WTC11 (cell line): ENCODE measurements at regions not wholly inside any gene's neighbourhood (a gene's known extent, or its start where the extent isn't known, plus 50 kb on each side); places are given as distances from the start of the nearest gene placed in this dataset.

Experiments used
- ATAC-seq: fragments of 200-7000 bp; cut with Tn5 transposase; 2 replicates; pipeline ENCODE4 v1.10.0; 2021; ENCODE audit warnings: mild to moderate bottlenecking, moderate library complexity
- CTCF ChIA-PET: fragments of 300-600 bp; sonication (Branson Sonifier 250); formaldehyde crosslinking; loops from one replicate; lab custom pipeline; 2021; ENCODE audit warnings: antibody characterized with exemption; lab: Charles Lee
- POLR2A ChIA-PET: fragments of 350-600 bp; sonication (Branson Sonifier 250); formaldehyde crosslinking; loops from one replicate; lab custom pipeline; 2021; ENCODE audit warnings: antibody characterized with exemption; lab: Charles Lee
- DNase-seq: peaks from one replicate; pipeline ENCODE4 v3.0.0; 2021; ENCODE audit warnings: low spot score
- H3K27ac Mint-ChIP-seq: 2 replicates; pipeline ENCODE4 v1.8.0; 2021; ENCODE audit warnings: mixed read lengths
- H3K27me3 Mint-ChIP-seq: 2 replicates; pipeline ENCODE4 v1.8.0; 2021; ENCODE audit warnings: low read depth, mild to moderate bottlenecking, moderate library complexity, mixed read lengths
- H3K36me3 Mint-ChIP-seq: 2 replicates; pipeline ENCODE4 v1.8.0; 2021; ENCODE audit warnings: mixed read lengths
- H3K4me1 Mint-ChIP-seq: 2 replicates; pipeline ENCODE4 v1.8.0; 2022; ENCODE audit warnings: mixed read lengths
- H3K4me3 Mint-ChIP-seq: 2 replicates; pipeline ENCODE4 v1.8.0; 2021; ENCODE audit warnings: mild to moderate bottlenecking, moderate library complexity, mixed read lengths
- H3K9me3 Mint-ChIP-seq: 2 replicates; pipeline ENCODE4 v1.8.0; 2021; ENCODE audit warnings: mixed read lengths
- CREB1 ChIP-seq: sonication (generic); formaldehyde crosslinking; IDR thresholded peaks from 2 replicates; pipeline ENCODE4 v1.8.0; 2023; ENCODE audit warnings: mild to moderate bottlenecking, missing genetic modification reagents
- NFATC4 ChIP-seq: fragments of 250-450 bp; sonication (Bioruptor Pico); IDR thresholded peaks from 2 replicates; pipeline ENCODE4 v1.9.0; 2021; ENCODE audit warnings: mild to moderate bottlenecking
- NFYB ChIP-seq: sonication (generic); formaldehyde crosslinking; conservative IDR thresholded peaks from 2 replicates; pipeline ENCODE4 v1.8.0; 2022; ENCODE audit warnings: low read depth, missing genetic modification reagents
- SOX15 ChIP-seq: fragments of 250-450 bp; sonication (Bioruptor Pico); IDR thresholded peaks from 2 replicates; pipeline ENCODE4 v1.9.0; 2021; ENCODE audit warnings: mild to moderate bottlenecking
- SP1 ChIP-seq: sonication (generic); formaldehyde crosslinking; conservative IDR thresholded peaks from 2 replicates; pipeline ENCODE4 v1.8.1; 2022; ENCODE audit warnings: missing genetic modification reagents
- TCF7 ChIP-seq: sonication (generic); formaldehyde crosslinking; IDR thresholded peaks from 2 replicates; pipeline ENCODE4 v1.8.0; 2022; ENCODE audit warnings: mild to moderate bottlenecking, low read depth, missing genetic modification reagents, moderate library complexity
- ZNF232 ChIP-seq: sonication (generic); formaldehyde crosslinking; IDR thresholded peaks from 2 replicates; pipeline ENCODE4 v1.8.0; 2022; ENCODE audit warnings: mild to moderate bottlenecking, missing genetic modification reagents
- ZNF263 ChIP-seq: sonication (generic); formaldehyde crosslinking; IDR thresholded peaks from 2 replicates; pipeline ENCODE4 v1.8.1; 2022; ENCODE audit warnings: low read depth, mild to moderate bottlenecking, moderate library complexity, missing genetic modification reagents
- ZNF671 ChIP-seq: fragments of 250-450 bp; sonication (Bioruptor Pico); IDR thresholded peaks from 2 replicates; pipeline ENCODE4 v1.8.0; 2021; ENCODE audit warnings: mild to moderate bottlenecking
- TF ChIP-seq, protein P1 (sequence below): sonication (generic); formaldehyde crosslinking; conservative IDR thresholded peaks from 2 replicates; pipeline ENCODE4 v1.8.1; 2023; ENCODE audit warnings: mild to moderate bottlenecking, low read depth, missing genetic modification reagents, moderate library complexity
- TF ChIP-seq, protein P2 (sequence below): sonication (generic); formaldehyde crosslinking; IDR thresholded peaks from 2 replicates; pipeline ENCODE4 v1.8.1; 2023; ENCODE audit warnings: mild to moderate bottlenecking, missing genetic modification reagents, borderline replicate concordance
- TF ChIP-seq, protein P3 (sequence below): fragments of 250-450 bp; sonication (Bioruptor Pico); IDR thresholded peaks from 2 replicates; pipeline ENCODE4 v1.9.0; 2021; ENCODE audit warnings: mild to moderate bottlenecking
- TF ChIP-seq, protein P4 (sequence below): sonication (generic); formaldehyde crosslinking; IDR thresholded peaks from 2 replicates; pipeline ENCODE4 v1.8.1; 2022; ENCODE audit warnings: low read depth, missing genetic modification reagents, borderline replicate concordance
- TF ChIP-seq, protein P5 (sequence below): fragments of 250-450 bp; sonication (Bioruptor Pico); IDR thresholded peaks from 2 replicates; pipeline ENCODE4 v1.9.0; 2021; ENCODE audit warnings: mild to moderate bottlenecking
- TF ChIP-seq, protein P6 (sequence below): fragments of 250-450 bp; sonication (Bioruptor Pico); IDR thresholded peaks from 2 replicates; pipeline ENCODE4 v1.8.0; 2021; ENCODE audit warnings: mild to moderate bottlenecking
- TF ChIP-seq, protein P7 (sequence below): sonication (generic); formaldehyde crosslinking; IDR thresholded peaks from 2 replicates; pipeline ENCODE4 v1.8.0; 2022; ENCODE audit warnings: mild to moderate bottlenecking, missing genetic modification reagents
- TF ChIP-seq, protein P8 (sequence below): sonication (generic); formaldehyde crosslinking; IDR thresholded peaks from 2 replicates; pipeline ENCODE4 v1.8.1; 2023; ENCODE audit warnings: mild to moderate bottlenecking, missing genetic modification reagents
- TF ChIP-seq, protein P9 (sequence below): sonication (generic); formaldehyde crosslinking; IDR thresholded peaks from 2 replicates; pipeline ENCODE4 v1.8.1; 2023; ENCODE audit warnings: mild to moderate bottlenecking, missing genetic modification reagents, moderate library complexity

DNA sequence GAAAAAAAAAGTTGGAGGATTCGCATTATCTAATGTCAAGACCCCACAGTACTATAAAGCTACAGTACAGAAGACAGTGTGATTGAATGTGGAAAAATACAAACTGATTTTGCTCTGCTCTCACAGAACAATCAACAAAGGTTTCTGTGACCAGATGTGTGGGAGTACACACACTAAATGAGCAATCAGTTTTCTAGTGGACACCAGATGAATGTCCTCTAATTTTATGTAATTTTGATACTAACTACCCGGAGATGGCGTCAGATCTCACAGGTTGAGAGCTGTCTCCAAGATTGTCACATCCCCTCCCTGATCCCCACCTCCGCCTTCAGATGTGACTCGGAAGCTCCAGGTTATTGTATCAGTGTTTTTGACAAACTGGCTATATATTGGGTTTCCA is 81.9 kb upstream of the HUWE1 start (continued):
- TF ChIP-seq, protein P1, sequence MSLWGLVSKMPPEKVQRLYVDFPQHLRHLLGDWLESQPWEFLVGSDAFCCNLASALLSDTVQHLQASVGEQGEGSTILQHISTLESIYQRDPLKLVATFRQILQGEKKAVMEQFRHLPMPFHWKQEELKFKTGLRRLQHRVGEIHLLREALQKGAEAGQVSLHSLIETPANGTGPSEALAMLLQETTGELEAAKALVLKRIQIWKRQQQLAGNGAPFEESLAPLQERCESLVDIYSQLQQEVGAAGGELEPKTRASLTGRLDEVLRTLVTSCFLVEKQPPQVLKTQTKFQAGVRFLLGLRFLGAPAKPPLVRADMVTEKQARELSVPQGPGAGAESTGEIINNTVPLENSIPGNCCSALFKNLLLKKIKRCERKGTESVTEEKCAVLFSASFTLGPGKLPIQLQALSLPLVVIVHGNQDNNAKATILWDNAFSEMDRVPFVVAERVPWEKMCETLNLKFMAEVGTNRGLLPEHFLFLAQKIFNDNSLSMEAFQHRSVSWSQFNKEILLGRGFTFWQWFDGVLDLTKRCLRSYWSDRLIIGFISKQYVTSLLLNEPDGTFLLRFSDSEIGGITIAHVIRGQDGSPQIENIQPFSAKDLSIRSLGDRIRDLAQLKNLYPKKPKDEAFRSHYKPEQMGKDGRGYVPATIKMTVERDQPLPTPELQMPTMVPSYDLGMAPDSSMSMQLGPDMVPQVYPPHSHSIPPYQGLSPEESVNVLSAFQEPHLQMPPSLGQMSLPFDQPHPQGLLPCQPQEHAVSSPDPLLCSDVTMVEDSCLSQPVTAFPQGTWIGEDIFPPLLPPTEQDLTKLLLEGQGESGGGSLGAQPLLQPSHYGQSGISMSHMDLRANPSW (CRISPR knock-in tag): no peak
- TF ChIP-seq, protein P2, sequence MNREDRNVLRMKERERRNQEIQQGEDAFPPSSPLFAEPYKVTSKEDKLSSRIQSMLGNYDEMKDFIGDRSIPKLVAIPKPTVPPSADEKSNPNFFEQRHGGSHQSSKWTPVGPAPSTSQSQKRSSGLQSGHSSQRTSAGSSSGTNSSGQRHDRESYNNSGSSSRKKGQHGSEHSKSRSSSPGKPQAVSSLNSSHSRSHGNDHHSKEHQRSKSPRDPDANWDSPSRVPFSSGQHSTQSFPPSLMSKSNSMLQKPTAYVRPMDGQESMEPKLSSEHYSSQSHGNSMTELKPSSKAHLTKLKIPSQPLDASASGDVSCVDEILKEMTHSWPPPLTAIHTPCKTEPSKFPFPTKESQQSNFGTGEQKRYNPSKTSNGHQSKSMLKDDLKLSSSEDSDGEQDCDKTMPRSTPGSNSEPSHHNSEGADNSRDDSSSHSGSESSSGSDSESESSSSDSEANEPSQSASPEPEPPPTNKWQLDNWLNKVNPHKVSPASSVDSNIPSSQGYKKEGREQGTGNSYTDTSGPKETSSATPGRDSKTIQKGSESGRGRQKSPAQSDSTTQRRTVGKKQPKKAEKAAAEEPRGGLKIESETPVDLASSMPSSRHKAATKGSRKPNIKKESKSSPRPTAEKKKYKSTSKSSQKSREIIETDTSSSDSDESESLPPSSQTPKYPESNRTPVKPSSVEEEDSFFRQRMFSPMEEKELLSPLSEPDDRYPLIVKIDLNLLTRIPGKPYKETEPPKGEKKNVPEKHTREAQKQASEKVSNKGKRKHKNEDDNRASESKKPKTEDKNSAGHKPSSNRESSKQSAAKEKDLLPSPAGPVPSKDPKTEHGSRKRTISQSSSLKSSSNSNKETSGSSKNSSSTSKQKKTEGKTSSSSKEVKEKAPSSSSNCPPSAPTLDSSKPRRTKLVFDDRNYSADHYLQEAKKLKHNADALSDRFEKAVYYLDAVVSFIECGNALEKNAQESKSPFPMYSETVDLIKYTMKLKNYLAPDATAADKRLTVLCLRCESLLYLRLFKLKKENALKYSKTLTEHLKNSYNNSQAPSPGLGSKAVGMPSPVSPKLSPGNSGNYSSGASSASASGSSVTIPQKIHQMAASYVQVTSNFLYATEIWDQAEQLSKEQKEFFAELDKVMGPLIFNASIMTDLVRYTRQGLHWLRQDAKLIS (CRISPR knock-in tag): no peak
- TF ChIP-seq SOX15 (CRISPR knock-in tag) (no peak), ZNF263 (no peak)
- TF ChIP-seq, protein P3, sequence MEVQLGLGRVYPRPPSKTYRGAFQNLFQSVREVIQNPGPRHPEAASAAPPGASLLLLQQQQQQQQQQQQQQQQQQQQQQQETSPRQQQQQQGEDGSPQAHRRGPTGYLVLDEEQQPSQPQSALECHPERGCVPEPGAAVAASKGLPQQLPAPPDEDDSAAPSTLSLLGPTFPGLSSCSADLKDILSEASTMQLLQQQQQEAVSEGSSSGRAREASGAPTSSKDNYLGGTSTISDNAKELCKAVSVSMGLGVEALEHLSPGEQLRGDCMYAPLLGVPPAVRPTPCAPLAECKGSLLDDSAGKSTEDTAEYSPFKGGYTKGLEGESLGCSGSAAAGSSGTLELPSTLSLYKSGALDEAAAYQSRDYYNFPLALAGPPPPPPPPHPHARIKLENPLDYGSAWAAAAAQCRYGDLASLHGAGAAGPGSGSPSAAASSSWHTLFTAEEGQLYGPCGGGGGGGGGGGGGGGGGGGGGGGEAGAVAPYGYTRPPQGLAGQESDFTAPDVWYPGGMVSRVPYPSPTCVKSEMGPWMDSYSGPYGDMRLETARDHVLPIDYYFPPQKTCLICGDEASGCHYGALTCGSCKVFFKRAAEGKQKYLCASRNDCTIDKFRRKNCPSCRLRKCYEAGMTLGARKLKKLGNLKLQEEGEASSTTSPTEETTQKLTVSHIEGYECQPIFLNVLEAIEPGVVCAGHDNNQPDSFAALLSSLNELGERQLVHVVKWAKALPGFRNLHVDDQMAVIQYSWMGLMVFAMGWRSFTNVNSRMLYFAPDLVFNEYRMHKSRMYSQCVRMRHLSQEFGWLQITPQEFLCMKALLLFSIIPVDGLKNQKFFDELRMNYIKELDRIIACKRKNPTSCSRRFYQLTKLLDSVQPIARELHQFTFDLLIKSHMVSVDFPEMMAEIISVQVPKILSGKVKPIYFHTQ: no peak

DNA sequence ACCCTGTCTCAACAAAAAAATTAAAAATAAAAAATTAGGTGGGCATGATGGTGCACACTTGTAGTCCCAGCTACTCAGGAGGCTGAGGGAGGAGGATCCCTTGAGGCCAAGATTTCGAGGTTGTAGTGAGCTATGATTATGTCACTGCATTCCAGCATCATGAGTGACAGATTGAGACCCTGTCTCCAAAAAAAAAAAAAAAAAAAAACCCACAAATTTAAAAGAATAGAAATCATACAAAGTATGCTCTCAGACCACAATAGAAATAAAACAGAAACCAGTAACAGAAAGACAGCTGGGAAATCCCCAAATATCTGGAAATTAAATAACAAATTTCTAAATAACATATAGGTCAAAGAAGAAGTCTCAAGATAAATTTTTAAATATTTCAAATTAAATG is 81.0 kb upstream of the HUWE1 start:
- H3K27me3 Mint-ChIP-seq: no peaks in the 10 kb centered on the region
- H3K9me3 Mint-ChIP-seq: peaks cover 6% of the 10 kb centered on the region
- ChIA-PET CTCF (interaction anchor here (0.7 kb wide), 1 partner anchor 95 kb away, joined by 4 read pairs; no protein-coding TSS in a partner anchor), POLR2A (no interaction called here)
- ATAC-seq (no peak), DNase-seq (no peak)
- no peak overlapping the region for H3K4me3 Mint-ChIP-seq
- peaks cover 6% of the 10 kb centered on the region for H3K36me3 Mint-ChIP-seq
- no peaks in the 10 kb centered on the region; the same call in 1 of the 2 replicates for H3K4me1 Mint-ChIP-seq
- H3K27ac Mint-ChIP-seq: no peak overlapping the region
- TF ChIP-seq NFYB (no peak), CREB1 (CRISPR knock-in tag) (no peak), TCF7 (CRISPR knock-in tag) (no peak), SP1 (CRISPR knock-in tag) (no peak), SOX15 (CRISPR knock-in tag) (no peak), NFATC4 (CRISPR knock-in tag) (no peak), ZNF232 (CRISPR knock-in tag) (no peak), ZNF671 (no peak)
- TF ChIP-seq, protein P4, sequence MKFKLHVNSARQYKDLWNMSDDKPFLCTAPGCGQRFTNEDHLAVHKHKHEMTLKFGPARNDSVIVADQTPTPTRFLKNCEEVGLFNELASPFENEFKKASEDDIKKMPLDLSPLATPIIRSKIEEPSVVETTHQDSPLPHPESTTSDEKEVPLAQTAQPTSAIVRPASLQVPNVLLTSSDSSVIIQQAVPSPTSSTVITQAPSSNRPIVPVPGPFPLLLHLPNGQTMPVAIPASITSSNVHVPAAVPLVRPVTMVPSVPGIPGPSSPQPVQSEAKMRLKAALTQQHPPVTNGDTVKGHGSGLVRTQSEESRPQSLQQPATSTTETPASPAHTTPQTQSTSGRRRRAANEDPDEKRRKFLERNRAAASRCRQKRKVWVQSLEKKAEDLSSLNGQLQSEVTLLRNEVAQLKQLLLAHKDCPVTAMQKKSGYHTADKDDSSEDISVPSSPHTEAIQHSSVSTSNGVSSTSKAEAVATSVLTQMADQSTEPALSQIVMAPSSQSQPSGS: no peak
- TF ChIP-seq, protein P5, sequence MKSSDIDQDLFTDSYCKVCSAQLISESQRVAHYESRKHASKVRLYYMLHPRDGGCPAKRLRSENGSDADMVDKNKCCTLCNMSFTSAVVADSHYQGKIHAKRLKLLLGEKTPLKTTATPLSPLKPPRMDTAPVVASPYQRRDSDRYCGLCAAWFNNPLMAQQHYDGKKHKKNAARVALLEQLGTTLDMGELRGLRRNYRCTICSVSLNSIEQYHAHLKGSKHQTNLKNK (CRISPR knock-in tag): no peak
- TF ChIP-seq, protein P6, sequence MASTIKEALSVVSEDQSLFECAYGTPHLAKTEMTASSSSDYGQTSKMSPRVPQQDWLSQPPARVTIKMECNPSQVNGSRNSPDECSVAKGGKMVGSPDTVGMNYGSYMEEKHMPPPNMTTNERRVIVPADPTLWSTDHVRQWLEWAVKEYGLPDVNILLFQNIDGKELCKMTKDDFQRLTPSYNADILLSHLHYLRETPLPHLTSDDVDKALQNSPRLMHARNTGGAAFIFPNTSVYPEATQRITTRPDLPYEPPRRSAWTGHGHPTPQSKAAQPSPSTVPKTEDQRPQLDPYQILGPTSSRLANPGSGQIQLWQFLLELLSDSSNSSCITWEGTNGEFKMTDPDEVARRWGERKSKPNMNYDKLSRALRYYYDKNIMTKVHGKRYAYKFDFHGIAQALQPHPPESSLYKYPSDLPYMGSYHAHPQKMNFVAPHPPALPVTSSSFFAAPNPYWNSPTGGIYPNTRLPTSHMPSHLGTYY (CRISPR knock-in tag): no peak
- TF ChIP-seq, protein P7, sequence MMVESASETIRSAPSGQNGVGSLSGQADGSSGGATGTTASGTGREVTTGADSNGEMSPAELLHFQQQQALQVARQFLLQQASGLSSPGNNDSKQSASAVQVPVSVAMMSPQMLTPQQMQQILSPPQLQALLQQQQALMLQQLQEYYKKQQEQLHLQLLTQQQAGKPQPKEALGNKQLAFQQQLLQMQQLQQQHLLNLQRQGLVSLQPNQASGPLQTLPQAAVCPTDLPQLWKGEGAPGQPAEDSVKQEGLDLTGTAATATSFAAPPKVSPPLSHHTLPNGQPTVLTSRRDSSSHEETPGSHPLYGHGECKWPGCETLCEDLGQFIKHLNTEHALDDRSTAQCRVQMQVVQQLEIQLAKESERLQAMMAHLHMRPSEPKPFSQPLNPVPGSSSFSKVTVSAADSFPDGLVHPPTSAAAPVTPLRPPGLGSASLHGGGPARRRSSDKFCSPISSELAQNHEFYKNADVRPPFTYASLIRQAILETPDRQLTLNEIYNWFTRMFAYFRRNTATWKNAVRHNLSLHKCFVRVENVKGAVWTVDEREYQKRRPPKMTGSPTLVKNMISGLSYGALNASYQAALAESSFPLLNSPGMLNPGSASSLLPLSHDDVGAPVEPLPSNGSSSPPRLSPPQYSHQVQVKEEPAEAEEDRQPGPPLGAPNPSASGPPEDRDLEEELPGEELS: no peak
- TF ChIP-seq, protein P8, sequence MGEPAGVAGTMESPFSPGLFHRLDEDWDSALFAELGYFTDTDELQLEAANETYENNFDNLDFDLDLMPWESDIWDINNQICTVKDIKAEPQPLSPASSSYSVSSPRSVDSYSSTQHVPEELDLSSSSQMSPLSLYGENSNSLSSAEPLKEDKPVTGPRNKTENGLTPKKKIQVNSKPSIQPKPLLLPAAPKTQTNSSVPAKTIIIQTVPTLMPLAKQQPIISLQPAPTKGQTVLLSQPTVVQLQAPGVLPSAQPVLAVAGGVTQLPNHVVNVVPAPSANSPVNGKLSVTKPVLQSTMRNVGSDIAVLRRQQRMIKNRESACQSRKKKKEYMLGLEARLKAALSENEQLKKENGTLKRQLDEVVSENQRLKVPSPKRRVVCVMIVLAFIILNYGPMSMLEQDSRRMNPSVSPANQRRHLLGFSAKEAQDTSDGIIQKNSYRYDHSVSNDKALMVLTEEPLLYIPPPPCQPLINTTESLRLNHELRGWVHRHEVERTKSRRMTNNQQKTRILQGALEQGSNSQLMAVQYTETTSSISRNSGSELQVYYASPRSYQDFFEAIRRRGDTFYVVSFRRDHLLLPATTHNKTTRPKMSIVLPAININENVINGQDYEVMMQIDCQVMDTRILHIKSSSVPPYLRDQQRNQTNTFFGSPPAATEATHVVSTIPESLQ (CRISPR knock-in tag): no peak
- TF ChIP-seq, protein P9, sequence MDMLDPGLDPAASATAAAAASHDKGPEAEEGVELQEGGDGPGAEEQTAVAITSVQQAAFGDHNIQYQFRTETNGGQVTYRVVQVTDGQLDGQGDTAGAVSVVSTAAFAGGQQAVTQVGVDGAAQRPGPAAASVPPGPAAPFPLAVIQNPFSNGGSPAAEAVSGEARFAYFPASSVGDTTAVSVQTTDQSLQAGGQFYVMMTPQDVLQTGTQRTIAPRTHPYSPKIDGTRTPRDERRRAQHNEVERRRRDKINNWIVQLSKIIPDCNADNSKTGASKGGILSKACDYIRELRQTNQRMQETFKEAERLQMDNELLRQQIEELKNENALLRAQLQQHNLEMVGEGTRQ (CRISPR knock-in tag): no peak
